HEK293 (cell line): ENCODE measurements at regions not wholly inside any gene's neighbourhood (a gene's known extent, or its start where the extent isn't known, plus 50 kb on each side); places are given as distances from the start of the nearest gene placed in this dataset.

Source experiments
- CTCF ChIA-PET: fragments of 350-600 bp; formaldehyde crosslinking; extraction: SDS; loops from one replicate; lab custom pipeline; 2021; ENCODE audit warnings: antibody characterized with exemption; lab: Yijun Ruan, JAX
- POLR2A ChIA-PET: fragments of 300-600 bp; formaldehyde crosslinking; extraction: SDS; loops from one replicate; lab custom pipeline; 2020; ENCODE audit warnings: antibody characterized with exemption, inconsistent platforms; lab: Yijun Ruan, JAX
- H3K27ac ChIP-seq: fragments of 200-500 bp; sonication (Bioruptor generic); 2 replicates; pipeline ENCODE4 v1.5.1; 2014; ENCODE audit warnings: low read depth, low read length, control low read depth, inconsistent platforms; ENCODE audit errors: extremely low read depth
- H3K36me3 ChIP-seq, 2 experiments: fragments of 200-500 bp in 1 of 2; sonication (Bioruptor generic) in 1 of 2; 1 replicate in 1 of 2; 2 replicates in 1 of 2; pipeline ENCODE4 v1.5.1; 2014 to 2017; ENCODE audit warnings: inconsistent platforms in 2 of 2, low read length in 2 of 2; ENCODE audit not compliant: control insufficient read depth in 2 of 2, insufficient read depth in 1 of 2
- H3K4me1 ChIP-seq: fragments of 200-500 bp; sonication (Bioruptor generic); 2 replicates; pipeline ENCODE4 v1.5.1; 2014; ENCODE audit warnings: mild to moderate bottlenecking, low read length, inconsistent platforms; ENCODE audit not compliant: control insufficient read depth, insufficient read depth
- H3K4me3 ChIP-seq: 2 replicates; pipeline ENCODE4 v1.5.1; 2011; ENCODE audit warnings: low read depth, mild to moderate bottlenecking, control low read depth, low read length, moderate library complexity
- H3K9me3 ChIP-seq: fragments of 200-500 bp; sonication (Bioruptor generic); 2 replicates; pipeline ENCODE4 v1.5.1; 2014; ENCODE audit warnings: low read depth, low read length, inconsistent platforms; ENCODE audit not compliant: control insufficient read depth, insufficient read depth
- HOXC10 ChIP-seq: sonication (generic); formaldehyde crosslinking; IDR thresholded peaks from 2 replicates; pipeline ENCODE4 v1.8.1; 2023; ENCODE audit warnings: mild to moderate bottlenecking, missing genetic modification reagents
- IKZF3 ChIP-seq: fragments of 450-650 bp; IDR thresholded peaks from 2 replicates; pipeline ENCODE4 v1.5.0; 2018; ENCODE audit warnings: missing biosample characterization, mild to moderate bottlenecking, missing genetic modification characterization, moderate library complexity
- MYNN ChIP-seq: fragments of 450-650 bp; formaldehyde crosslinking; IDR thresholded peaks from 2 replicates; pipeline ENCODE4 v1.5.1; 2016; ENCODE audit warnings: missing biosample characterization, missing genetic modification characterization, borderline replicate concordance
- REST ChIP-seq: fragments of 450-650 bp; formaldehyde crosslinking; IDR thresholded peaks from 2 replicates; pipeline ENCODE4 v1.5.1; 2016; ENCODE audit warnings: missing biosample characterization, missing genetic modification characterization
- SCRT1 ChIP-seq: fragments of 450-650 bp; formaldehyde crosslinking; IDR thresholded peaks from 2 replicates; pipeline ENCODE4 v1.5.1; 2016; ENCODE audit warnings: missing biosample characterization, missing genetic modification characterization, borderline replicate concordance
- ZBTB44 ChIP-seq: fragments of 450-650 bp; IDR thresholded peaks from 2 replicates; pipeline ENCODE4 v1.5.1; 2018; ENCODE audit warnings: missing biosample characterization, mild to moderate bottlenecking, missing genetic modification characterization
- ZBTB6 ChIP-seq: fragments of 450-650 bp; formaldehyde crosslinking; IDR thresholded peaks from 2 replicates; pipeline ENCODE4 v1.5.1; 2017; ENCODE audit warnings: missing biosample characterization, missing genetic modification characterization
- ZNF174 ChIP-seq: fragments of 450-650 bp; formaldehyde crosslinking; IDR thresholded peaks from 2 replicates; pipeline ENCODE4 v1.5.0; 2017; ENCODE audit warnings: missing biosample characterization, mild to moderate bottlenecking, missing genetic modification characterization
- ZNF211 ChIP-seq: fragments of 450-650 bp; formaldehyde crosslinking; IDR thresholded peaks from 2 replicates; pipeline ENCODE4 v1.5.1; 2016; ENCODE audit warnings: low read depth, missing biosample characterization, missing genetic modification characterization
- ZNF274 ChIP-seq, 2 experiments: fragments of 200-500 bp in 1 of 2; fragments of 450-650 bp in 1 of 2; sonication (Bioruptor generic) in 1 of 2; formaldehyde crosslinking in 1 of 2; IDR thresholded peaks; 2 replicates each; pipeline versions ENCODE4 v1.5.1 to v1.6.1; 2014 to 2016; ENCODE audit warnings: borderline replicate concordance in 1 of 2, inconsistent platforms in 1 of 2, low read length in 1 of 2, missing biosample characterization in 1 of 2, missing genetic modification characterization in 1 of 2
- ZNF341 ChIP-seq: fragments of 450-650 bp; formaldehyde crosslinking; IDR thresholded peaks from 2 replicates; pipeline ENCODE4; 2016; ENCODE audit warnings: low read depth, missing biosample characterization, missing genetic modification characterization
- ZNF404 ChIP-seq: fragments of 450-650 bp; formaldehyde crosslinking; IDR thresholded peaks from 2 replicates; pipeline ENCODE4 v1.5.1; 2017; ENCODE audit warnings: missing biosample characterization, missing genetic modification characterization
- ZNF423 ChIP-seq: fragments of 450-650 bp; formaldehyde crosslinking; IDR thresholded peaks from 2 replicates; pipeline ENCODE4 v1.5.1; 2016; ENCODE audit warnings: missing biosample characterization, missing genetic modification characterization
- ZNF433 ChIP-seq: fragments of 450-650 bp; formaldehyde crosslinking; IDR thresholded peaks from 2 replicates; pipeline ENCODE4 v1.5.1; 2016; ENCODE audit warnings: missing biosample characterization, missing genetic modification characterization, low read depth
- ZNF518A ChIP-seq: fragments of 450-650 bp; formaldehyde crosslinking; conservative IDR thresholded peaks from 2 replicates; pipeline ENCODE4 v1.5.1; 2016; ENCODE audit warnings: low read depth, missing biosample characterization, missing genetic modification characterization
- ZNF544 ChIP-seq: fragments of 450-650 bp; formaldehyde crosslinking; IDR thresholded peaks from 2 replicates; pipeline ENCODE4 v1.5.0; 2017; ENCODE audit warnings: missing biosample characterization, missing genetic modification characterization
- ZNF624 ChIP-seq: fragments of 450-650 bp; formaldehyde crosslinking; IDR thresholded peaks from 2 replicates; pipeline ENCODE4 v1.5.1; 2017; ENCODE audit warnings: missing biosample characterization, missing genetic modification characterization
- ZNF658 ChIP-seq: fragments of 450-650 bp; formaldehyde crosslinking; IDR thresholded peaks from 2 replicates; pipeline ENCODE4; 2016; ENCODE audit warnings: missing biosample characterization, missing genetic modification characterization
- ZNF660 ChIP-seq: fragments of 450-650 bp; IDR thresholded peaks from 2 replicates; pipeline ENCODE4 v1.5.1; 2018; ENCODE audit warnings: missing biosample characterization, mild to moderate bottlenecking, missing genetic modification characterization
- ZNF701 ChIP-seq: fragments of 450-650 bp; formaldehyde crosslinking; IDR thresholded peaks from 2 replicates; pipeline ENCODE4 v1.5.1; 2016; ENCODE audit warnings: missing biosample characterization, missing genetic modification characterization
- ZNF747 ChIP-seq: fragments of 450-650 bp; formaldehyde crosslinking; IDR thresholded peaks from 2 replicates; pipeline ENCODE4 v1.5.1; 2016; ENCODE audit warnings: missing biosample characterization, missing genetic modification characterization
- ZSCAN23 ChIP-seq: fragments of 450-650 bp; formaldehyde crosslinking; IDR thresholded peaks from 2 replicates; pipeline ENCODE4 v1.5.1; 2016; ENCODE audit warnings: missing biosample characterization, missing genetic modification characterization

GRCh38 chr17:56038131-56038530 lies 115.1 kb upstream of the ANKFN1 start:
- ChIA-PET CTCF (no interaction called here), POLR2A (no interaction called here)
- H3K27ac ChIP-seq, result no peak overlapping the region
- no peaks in the 10 kb centered on the region for H3K36me3 ChIP-seq
- H3K9me3 ChIP-seq, result no peaks in the 10 kb centered on the region
- H3K4me1 ChIP-seq, result no peaks in the 10 kb centered on the region
- no peak overlapping the region for H3K4me3 ChIP-seq
- no peak for TF ChIP-seq ZNF518A (tag by site-specific recombination)
- no peak for TF ChIP-seq ZSCAN23 (tag by site-specific recombination)
- no peak for TF ChIP-seq ZNF660
- TF ChIP-seq ZNF624 (tag by site-specific recombination), result no peak
- no peak for TF ChIP-seq MYNN (tag by site-specific recombination)
- no peak for TF ChIP-seq ZNF211 (tag by site-specific recombination)
- TF ChIP-seq ZBTB44, result no peak
- no peak for TF ChIP-seq SCRT1 (tag by site-specific recombination)
- no peak for TF ChIP-seq ZNF341 (tag by site-specific recombination)
- no peak for TF ChIP-seq ZNF747 (tag by site-specific recombination)
- TF ChIP-seq ZNF701 (tag by site-specific recombination), result no peak
- no peak for TF ChIP-seq ZBTB6
- no peak for TF ChIP-seq ZNF658 (tag by site-specific recombination)
- TF ChIP-seq ZNF544 (tag by site-specific recombination), result no peak

- no peaks in the 10 kb centered on the region for H3K4me1 ChIP-seq
- ChIA-PET POLR2A (no interaction called here), CTCF (no interaction called here)
- H3K9me3 ChIP-seq, result no peaks in the 10 kb centered on the region
- TF ChIP-seq HOXC10 (CRISPR knock-in tag) (no peak), ZNF341 (tag by site-specific recombination) (no peak), ZNF274 (IDR thresholded peaks at IDR 0.05; ENCODE audit: low read length) (no peak), ZNF274 (tag by site-specific recombination; IDR thresholded peaks at IDR 0.05; ENCODE audit: borderline replicate concordance) (no peak), REST (tag by site-specific recombination) (no peak), ZNF404 (tag by site-specific recombination) (no peak), ZNF433 (tag by site-specific recombination) (no peak), ZSCAN23 (tag by site-specific recombination) (no peak), ZNF174 (tag by site-specific recombination) (no peak), ZNF658 (tag by site-specific recombination) (no peak), ZNF423 (tag by site-specific recombination) (no peak), IKZF3 (tag by site-specific recombination) (no peak)
- no peak overlapping the region for H3K4me3 ChIP-seq
- H3K36me3 ChIP-seq, result no peaks in the 10 kb centered on the region
- no peak overlapping the region for H3K27ac ChIP-seq
Observed at GRCh38 chr17:56045872-56046271, 107.4 kb upstream of the ANKFN1 start.
